K562 (cell line): ENCODE measurements at regions not wholly inside any gene's neighbourhood (a gene's known extent, or its start where the extent isn't known, plus 50 kb on each side); places are given as distances from the start of the nearest gene placed in this dataset.

ENCODE experiments used
- ETV5 ChIP-seq: sonication (generic); formaldehyde crosslinking; IDR thresholded peaks from 2 replicates; pipeline ENCODE4 v1.4.0; 2020; ENCODE audit warnings: low read depth, mild to moderate bottlenecking, missing genetic modification reagents
- GABPB2 ChIP-seq: fragments of 250-450 bp; sonication (Bioruptor Pico); conservative IDR thresholded peaks from 2 replicates; pipeline ENCODE4 v1.5.1; 2021; ENCODE audit warnings: mild to moderate bottlenecking
- HMG20A ChIP-seq: fragments of 450-650 bp; formaldehyde crosslinking; conservative IDR thresholded peaks from 2 replicates; pipeline ENCODE4 v1.4.0; 2020; ENCODE audit warnings: mild to moderate bottlenecking, mixed read lengths
- HNRNPL ChIP-seq: fragments of 200-400 bp; formaldehyde crosslinking; IDR thresholded peaks from 2 replicates; pipeline ENCODE4 v1.6.1; 2017; ENCODE audit warnings: low read depth, mild to moderate bottlenecking, low read length
- L3MBTL2 ChIP-seq: fragments of 450-650 bp; IDR thresholded peaks from 2 replicates; pipeline ENCODE4 v1.6.1; 2016; ENCODE audit warnings: mild to moderate bottlenecking, moderate library complexity
- NCOA1 ChIP-seq: fragments of 450-650 bp; IDR thresholded peaks from 2 replicates; pipeline ENCODE4 v1.6.1; 2016; ENCODE audit warnings: low read depth
- SMAD3 ChIP-seq: fragments of 450-650 bp; formaldehyde crosslinking; conservative IDR thresholded peaks from 2 replicates; pipeline ENCODE4 v1.4.0; 2020; ENCODE audit warnings: mild to moderate bottlenecking
- WHSC1 ChIP-seq: IDR thresholded peaks from one replicate; pipeline ENCODE4 v1.6.1; 2012; ENCODE audit warnings: low read length, control low read depth, inconsistent platforms
- XRCC4 ChIP-seq: IDR thresholded peaks from one replicate; pipeline ENCODE4 v1.6.1; 2011; ENCODE audit not compliant: insufficient read depth, insufficient read length; ENCODE audit errors: extremely low read depth
- TF ChIP-seq, protein P1 (sequence below), 3 experiments: fragments of 200-800 bp in 1 of 3; sonication (Bioruptor generic) in 1 of 3; sonication (generic) in 1 of 3; formaldehyde crosslinking in 1 of 3; IDR thresholded peaks; 2 replicates each; pipeline versions ENCODE4 v1.6.1 to v1.8.0; 2016 to 2022; ENCODE audit warnings: mild to moderate bottlenecking in 2 of 3, missing compliant biosample characterization in 2 of 3, missing genetic modification characterization in 2 of 3, missing genetic modification reagents in 1 of 3
- TF ChIP-seq, protein P2 (sequence below): sonication (generic); formaldehyde crosslinking; IDR thresholded peaks from 2 replicates; pipeline ENCODE4 v1.8.0; 2022; ENCODE audit warnings: mild to moderate bottlenecking, missing genetic modification reagents
- TF ChIP-seq, protein P3 (sequence below): fragments of 200-800 bp; sonication (Bioruptor generic); IDR thresholded peaks from 2 replicates; pipeline ENCODE4 v1.6.1; 2017; ENCODE audit warnings: missing genetic modification characterization, missing compliant biosample characterization
- TF ChIP-seq, protein P4 (sequence below): fragments of 250-450 bp; sonication (Bioruptor Pico); IDR thresholded peaks from 2 replicates; pipeline ENCODE4 v1.5.0; 2021; ENCODE audit warnings: mild to moderate bottlenecking, borderline replicate concordance
- TF ChIP-seq, protein P5 (sequence below): IDR thresholded peaks from 2 replicates; pipeline ENCODE4 v1.6.1; 2012; ENCODE audit warnings: low read depth, low read length, improper control_type of control experiment, borderline replicate concordance
- TF ChIP-seq, protein P6 (sequence below): fragments of 250-450 bp; sonication (Bioruptor Pico); IDR thresholded peaks from 2 replicates; pipeline ENCODE4 v1.8.0; 2022; ENCODE audit warnings: inconsistent platforms, mild to moderate bottlenecking, moderate library complexity, borderline replicate concordance

DNA sequence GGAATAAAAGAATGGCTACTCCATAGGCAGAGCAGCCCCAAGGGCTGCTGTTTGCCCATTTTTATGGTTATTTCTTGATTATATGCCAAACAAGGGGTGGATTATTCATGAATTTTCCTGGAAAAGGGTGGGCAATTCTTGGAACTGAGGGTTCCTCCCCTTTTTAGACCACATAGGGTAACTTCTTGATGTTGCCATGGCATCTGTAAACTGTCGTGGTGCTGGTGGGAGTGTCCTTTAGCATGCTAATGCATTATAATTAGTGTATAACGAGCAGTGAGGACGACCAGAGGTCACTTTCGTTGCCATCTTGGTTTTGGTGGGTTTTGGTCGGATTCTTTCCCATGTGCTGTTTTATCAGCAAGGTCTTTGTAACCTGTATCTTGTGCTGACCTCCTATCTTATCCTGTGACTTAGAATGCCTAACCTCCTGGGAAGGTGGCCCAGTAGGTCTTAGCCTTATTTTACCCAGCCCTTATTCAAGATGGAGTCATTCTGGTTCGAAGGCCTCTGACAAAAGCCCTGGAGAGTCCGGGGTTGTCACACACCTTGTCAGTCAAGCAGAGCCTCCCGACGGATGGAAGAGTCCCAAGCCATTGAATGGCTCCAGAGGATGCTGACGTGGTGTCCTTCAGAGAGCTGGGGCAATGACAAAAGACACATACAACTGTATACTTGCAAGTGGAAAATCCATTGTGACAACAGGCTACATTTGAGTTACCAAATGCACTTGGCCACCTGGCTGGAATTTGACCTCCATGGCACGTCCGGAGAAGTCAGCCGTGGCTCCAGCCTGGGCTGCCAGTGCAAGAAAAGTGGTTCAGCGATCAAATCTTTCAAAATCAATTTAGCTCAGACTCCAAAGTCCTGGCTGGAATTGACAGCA is 67.1 kb upstream of the CLINT1 start (continued):
- TF ChIP-seq, protein P1, sequence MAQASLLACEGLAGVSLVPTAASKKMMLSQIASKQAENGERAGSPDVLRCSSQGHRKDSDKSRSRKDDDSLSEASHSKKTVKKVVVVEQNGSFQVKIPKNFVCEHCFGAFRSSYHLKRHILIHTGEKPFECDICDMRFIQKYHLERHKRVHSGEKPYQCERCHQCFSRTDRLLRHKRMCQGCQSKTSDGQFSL (CRISPR knock-in tag; IDR thresholded peaks at IDR 0.05): no peak
- TF ChIP-seq, protein P1 (tag; IDR thresholded peaks at IDR 0.05): peak in 1 of 2 experiments; percentile 71; a peak in 1 of 4 replicates
- TF ChIP-seq, protein P2, sequence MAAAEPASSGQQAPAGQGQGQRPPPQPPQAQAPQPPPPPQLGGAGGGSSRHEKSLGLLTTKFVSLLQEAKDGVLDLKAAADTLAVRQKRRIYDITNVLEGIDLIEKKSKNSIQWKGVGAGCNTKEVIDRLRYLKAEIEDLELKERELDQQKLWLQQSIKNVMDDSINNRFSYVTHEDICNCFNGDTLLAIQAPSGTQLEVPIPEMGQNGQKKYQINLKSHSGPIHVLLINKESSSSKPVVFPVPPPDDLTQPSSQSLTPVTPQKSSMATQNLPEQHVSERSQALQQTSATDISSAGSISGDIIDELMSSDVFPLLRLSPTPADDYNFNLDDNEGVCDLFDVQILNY (CRISPR knock-in tag): no peak
- TF ChIP-seq GABPB2 (CRISPR knock-in tag): no peak
- no peak for TF ChIP-seq XRCC4
- TF ChIP-seq HNRNPL: no peak
- TF ChIP-seq, protein P3, sequence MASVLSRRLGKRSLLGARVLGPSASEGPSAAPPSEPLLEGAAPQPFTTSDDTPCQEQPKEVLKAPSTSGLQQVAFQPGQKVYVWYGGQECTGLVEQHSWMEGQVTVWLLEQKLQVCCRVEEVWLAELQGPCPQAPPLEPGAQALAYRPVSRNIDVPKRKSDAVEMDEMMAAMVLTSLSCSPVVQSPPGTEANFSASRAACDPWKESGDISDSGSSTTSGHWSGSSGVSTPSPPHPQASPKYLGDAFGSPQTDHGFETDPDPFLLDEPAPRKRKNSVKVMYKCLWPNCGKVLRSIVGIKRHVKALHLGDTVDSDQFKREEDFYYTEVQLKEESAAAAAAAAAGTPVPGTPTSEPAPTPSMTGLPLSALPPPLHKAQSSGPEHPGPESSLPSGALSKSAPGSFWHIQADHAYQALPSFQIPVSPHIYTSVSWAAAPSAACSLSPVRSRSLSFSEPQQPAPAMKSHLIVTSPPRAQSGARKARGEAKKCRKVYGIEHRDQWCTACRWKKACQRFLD (CRISPR knock-in tag): peak; percentile 88
- TF ChIP-seq HMG20A (CRISPR knock-in tag): no peak
- TF ChIP-seq ETV5: no peak
- TF ChIP-seq, protein P4, sequence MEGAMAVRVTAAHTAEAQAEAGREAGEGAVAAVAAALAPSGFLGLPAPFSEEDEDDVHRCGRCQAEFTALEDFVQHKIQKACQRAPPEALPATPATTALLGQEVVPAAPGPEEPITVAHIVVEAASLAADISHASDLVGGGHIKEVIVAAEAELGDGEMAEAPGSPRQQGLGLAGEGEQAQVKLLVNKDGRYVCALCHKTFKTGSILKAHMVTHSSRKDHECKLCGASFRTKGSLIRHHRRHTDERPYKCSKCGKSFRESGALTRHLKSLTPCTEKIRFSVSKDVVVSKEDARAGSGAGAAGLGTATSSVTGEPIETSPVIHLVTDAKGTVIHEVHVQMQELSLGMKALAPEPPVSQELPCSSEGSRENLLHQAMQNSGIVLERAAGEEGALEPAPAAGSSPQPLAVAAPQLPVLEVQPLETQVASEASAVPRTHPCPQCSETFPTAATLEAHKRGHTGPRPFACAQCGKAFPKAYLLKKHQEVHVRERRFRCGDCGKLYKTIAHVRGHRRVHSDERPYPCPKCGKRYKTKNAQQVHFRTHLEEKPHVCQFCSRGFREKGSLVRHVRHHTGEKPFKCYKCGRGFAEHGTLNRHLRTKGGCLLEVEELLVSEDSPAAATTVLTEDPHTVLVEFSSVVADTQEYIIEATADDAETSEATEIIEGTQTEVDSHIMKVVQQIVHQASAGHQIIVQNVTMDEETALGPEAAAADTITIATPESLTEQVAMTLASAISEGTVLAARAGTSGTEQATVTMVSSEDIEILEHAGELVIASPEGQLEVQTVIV (CRISPR knock-in tag): no peak
- no peak for TF ChIP-seq NCOA1
- 0 out of 2 replicates have a peak, but pooled peaks have one; percentile 21 for TF ChIP-seq SMAD3 (CRISPR knock-in tag)
- no peak for TF ChIP-seq L3MBTL2
- TF ChIP-seq, protein P5, sequence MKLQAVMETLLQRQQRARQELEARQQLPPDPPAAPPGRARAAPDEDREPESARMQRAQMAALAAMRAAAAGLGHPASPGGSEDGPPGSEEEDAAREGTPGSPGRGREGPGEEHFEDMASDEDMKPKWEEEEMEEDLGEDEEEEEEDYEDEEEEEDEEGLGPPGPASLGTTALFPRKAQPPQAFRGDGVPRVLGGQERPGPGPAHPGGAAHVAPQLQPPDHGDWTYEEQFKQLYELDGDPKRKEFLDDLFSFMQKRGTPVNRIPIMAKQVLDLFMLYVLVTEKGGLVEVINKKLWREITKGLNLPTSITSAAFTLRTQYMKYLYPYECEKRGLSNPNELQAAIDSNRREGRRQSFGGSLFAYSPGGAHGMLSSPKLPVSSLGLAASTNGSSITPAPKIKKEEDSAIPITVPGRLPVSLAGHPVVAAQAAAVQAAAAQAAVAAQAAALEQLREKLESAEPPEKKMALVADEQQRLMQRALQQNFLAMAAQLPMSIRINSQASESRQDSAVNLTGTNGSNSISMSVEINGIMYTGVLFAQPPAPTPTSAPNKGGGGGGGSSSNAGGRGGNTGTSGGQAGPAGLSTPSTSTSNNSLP: no peak
- no peak for TF ChIP-seq WHSC1
- TF ChIP-seq, protein P6, sequence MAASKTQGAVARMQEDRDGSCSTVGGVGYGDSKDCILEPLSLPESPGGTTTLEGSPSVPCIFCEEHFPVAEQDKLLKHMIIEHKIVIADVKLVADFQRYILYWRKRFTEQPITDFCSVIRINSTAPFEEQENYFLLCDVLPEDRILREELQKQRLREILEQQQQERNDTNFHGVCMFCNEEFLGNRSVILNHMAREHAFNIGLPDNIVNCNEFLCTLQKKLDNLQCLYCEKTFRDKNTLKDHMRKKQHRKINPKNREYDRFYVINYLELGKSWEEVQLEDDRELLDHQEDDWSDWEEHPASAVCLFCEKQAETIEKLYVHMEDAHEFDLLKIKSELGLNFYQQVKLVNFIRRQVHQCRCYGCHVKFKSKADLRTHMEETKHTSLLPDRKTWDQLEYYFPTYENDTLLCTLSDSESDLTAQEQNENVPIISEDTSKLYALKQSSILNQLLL (CRISPR knock-in tag): no peak
